GM12878 (cell line): ENCODE measurements at regions not wholly inside any gene's neighbourhood (a gene's known extent, or its start where the extent isn't known, plus 50 kb on each side); places are given as distances from the start of the nearest gene placed in this dataset.

Experiments
- ATF3 ChIP-seq: IDR thresholded peaks from 2 replicates; pipeline ENCODE4 v1.6.1; 2011; ENCODE audit warnings: low read depth, mild to moderate bottlenecking, low read length, moderate library complexity, borderline replicate concordance; ENCODE audit errors: extremely low read depth
- BHLHE40 ChIP-seq, 2 experiments: fragments of 450-650 bp in 1 of 2; IDR thresholded peaks; 2 replicates each; pipeline ENCODE4 v1.6.1; 2011 to 2017; ENCODE audit warnings: low read depth in 2 of 2, borderline replicate concordance in 1 of 2, improper control_type of control experiment in 1 of 2, low read length in 1 of 2, mild to moderate bottlenecking in 1 of 2
- NR2C2 ChIP-seq: IDR thresholded peaks from 2 replicates; pipeline ENCODE4 v1.6.1; 2011; ENCODE audit warnings: borderline replicate concordance, low read depth; ENCODE audit not compliant: control insufficient read depth, insufficient read length

DNA sequence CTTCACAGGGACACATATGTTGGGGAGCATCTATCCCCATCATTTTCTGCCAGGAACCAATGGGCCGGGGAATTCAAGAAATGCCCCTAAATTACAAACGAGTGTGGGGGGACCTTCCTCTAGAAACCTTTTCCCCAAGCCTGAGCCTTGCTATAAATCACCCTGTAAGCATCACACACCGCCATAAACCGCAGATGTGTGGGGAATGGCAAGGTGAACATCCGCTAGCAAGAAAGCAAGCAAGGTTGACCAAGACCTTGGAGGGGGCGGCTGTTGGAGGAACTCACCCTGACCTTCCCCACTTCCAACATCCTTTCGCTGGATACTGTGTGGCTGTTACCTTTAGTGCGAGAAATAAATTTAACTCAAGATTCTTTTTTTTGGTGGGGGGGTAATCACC lies 693.3 kb upstream of the TBX3 start:
- no peak for TF ChIP-seq ATF3
- no peak for TF ChIP-seq BHLHE40 (IDR thresholded peaks at IDR 0.05; ENCODE audit: borderline replicate concordance in 1 of 2, low read depth in 2 of 2, low read length in 1 of 2)
- TF ChIP-seq NR2C2, result no peak
